ENCODE measurements at regions not wholly inside any gene's neighbourhood (a gene's known extent, or its start where the extent isn't known, plus 50 kb on each side); places are given as distances from the start of the nearest gene placed in this dataset.
"Not testable (repeated sequence)": the region's sequence is repeated elsewhere in the genome, so short reads cannot be mapped to it uniquely, and the experiment has no call there.

GRCh38 chr10:28468707-28469483, 64.0 kb upstream of the WAC start:
- no peak for DNase-seq (ENCODE audit: low read depth, low spot score)
- in situ Hi-C loops (cut with HindIII; ENCODE audit: low pct_unique_long_range_greater_than_20kb, low sequenced_read_pairs), result no loop called here

DNA sequence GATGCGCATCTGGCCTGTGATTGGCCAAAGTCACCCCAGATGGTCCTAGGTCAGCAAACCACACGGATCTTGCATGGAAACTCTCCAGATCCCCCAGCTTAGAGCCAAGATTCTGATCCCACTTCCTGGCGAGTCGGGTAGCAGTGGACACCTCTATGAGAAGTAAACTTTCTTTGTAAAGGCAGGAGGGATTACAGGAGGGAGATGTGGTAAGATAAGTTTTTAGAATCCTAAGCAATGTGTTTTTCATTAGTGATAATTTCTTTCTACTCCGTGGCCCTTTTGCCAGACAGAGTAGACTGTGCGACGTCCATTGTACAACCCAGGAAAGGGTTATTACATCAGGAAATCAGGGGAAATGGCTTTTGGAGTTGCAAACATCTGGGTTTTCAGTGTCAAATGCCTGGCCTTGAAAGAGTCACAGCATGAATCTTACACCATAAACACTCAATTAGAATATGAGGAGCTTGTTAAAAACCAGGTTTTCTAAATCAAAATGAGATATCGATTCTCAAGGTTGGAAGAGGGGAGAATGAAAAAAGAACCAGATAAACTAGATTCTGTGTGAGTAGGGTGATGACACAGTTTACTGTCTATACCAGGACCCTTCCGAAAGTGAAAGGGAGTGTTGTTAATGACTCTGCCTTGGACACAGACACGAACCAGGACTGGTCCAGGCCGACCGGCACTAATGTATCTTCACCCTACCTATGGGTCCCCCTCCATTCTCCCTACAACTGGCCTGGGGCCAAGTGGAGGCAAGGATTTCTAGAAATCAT, 61.9 kb upstream of the WAC start:
- in situ Hi-C loops (cut with HindIII; ENCODE audit: low pct_unique_long_range_greater_than_20kb, low sequenced_read_pairs), result no loop called here
- DNase-seq (ENCODE audit: low read depth, low spot score), result no peak

- in situ Hi-C loops (cut with HindIII; ENCODE audit: low pct_unique_long_range_greater_than_20kb, low sequenced_read_pairs), result no loop called here
- DNase-seq (ENCODE audit: low read depth, low spot score), result no peak
Observed at GRCh38 chr10:28471652-28472050, 61.3 kb upstream of the WAC start.

GRCh38 chr10:28478646-28479045, 54.3 kb upstream of the WAC start:
- in situ Hi-C loops (cut with HindIII; ENCODE audit: low pct_unique_long_range_greater_than_20kb, low sequenced_read_pairs), result no loop called here
- no peak for DNase-seq (ENCODE audit: low read depth, low spot score)

DNA sequence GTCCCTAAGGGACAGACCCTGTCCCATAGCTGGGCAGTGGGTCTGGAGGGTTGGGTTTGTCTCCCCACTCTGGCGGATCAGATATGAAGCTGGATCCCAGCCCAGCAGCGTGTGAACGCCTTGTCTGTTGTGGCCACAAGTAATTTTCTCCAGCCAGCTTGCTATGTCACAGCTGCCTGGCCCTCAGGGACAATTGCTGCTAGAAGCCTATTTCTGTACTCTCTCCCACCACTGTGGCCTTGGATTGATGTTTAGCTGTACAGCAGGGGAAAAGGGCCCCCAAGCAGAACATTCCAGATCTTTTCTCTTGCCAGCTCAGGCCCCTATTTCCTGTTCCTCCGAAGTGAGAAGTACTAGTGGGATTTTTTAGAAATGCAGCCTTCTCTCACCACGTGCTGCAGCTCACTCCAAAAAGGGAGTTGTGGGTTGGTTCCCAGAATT, 53.5 kb upstream of the WAC start:
- no peak for DNase-seq (ENCODE audit: low read depth, low spot score)
- in situ Hi-C loops (cut with HindIII; ENCODE audit: low pct_unique_long_range_greater_than_20kb, low sequenced_read_pairs), result no loop called here

- in situ Hi-C loops (cut with HindIII; ENCODE audit: low pct_unique_long_range_greater_than_20kb, low sequenced_read_pairs), result no loop called here
- no peak for DNase-seq (ENCODE audit: low read depth, low spot score)
Observed at GRCh38 chr10:28479927-28480627, 52.8 kb upstream of the WAC start.

DNA sequence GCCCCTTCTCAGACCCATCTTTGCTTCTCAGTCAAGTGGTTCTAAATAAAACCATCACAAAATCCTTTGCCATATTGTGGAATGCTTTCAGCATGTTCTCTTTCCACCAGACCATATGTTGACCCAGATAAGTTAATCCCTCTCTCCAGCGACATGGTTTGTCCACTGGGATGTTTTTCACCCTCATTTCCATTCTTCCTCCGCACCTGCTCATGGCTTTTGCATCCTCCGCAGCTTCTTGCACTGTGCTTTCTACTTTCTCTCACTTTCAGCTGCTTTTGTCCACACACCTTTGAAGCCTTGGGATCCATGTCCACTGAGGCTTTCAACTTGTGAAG, 52.3 kb upstream of the WAC start:
- in situ Hi-C loops (cut with HindIII; ENCODE audit: low pct_unique_long_range_greater_than_20kb, low sequenced_read_pairs), result no loop called here
- DNase-seq (ENCODE audit: low read depth, low spot score), result no peak

DNA sequence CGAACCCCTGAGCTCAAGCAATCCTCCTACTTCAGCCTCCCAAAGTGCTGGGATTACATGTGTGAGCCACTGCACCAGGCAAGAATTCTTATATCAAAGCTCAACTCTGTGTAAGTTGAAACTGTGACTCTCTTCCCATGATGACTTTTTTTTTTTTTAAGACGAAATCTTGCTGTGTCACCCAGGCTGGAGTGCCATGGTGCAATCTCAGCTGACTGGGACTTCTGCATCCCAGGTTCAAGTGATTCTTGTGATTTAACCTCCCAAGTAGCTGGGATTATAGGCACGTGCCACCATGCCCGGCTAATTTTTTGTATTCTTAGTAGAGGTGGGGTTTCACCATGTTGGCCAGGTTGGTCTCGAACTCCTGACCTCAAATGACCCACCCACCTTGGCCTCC, 51.6 kb upstream of the WAC start:
- in situ Hi-C loops (cut with HindIII; ENCODE audit: low pct_unique_long_range_greater_than_20kb, low sequenced_read_pairs); DNase-seq (ENCODE audit: low read depth, low spot score): not testable (repeated sequence)

DNA sequence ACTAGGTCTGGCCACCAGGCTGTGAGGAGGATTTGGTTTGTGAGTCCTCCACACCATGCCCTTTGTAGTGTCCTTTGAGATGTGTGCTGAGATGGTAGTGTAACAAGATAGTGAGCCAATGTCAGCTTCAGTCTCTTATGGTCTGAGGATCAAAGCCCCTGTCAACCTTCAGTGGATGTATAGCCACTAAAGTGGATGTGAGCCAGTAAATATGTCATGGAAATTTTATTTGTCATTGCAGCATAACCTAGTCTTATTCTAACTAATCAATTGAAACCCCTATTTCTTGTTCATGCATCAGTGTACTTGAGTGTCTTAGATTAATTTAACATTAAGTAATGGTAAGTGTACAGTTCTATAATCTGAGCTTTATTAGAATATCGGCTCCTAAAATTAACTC, 51.0 kb upstream of the WAC start:
- DNase-seq (ENCODE audit: low read depth, low spot score), result no peak
- in situ Hi-C loops (cut with HindIII; ENCODE audit: low pct_unique_long_range_greater_than_20kb, low sequenced_read_pairs), result no loop called here

Small RNA genes in the stretch of these regions (small RNA-seq; reads per million reads assigned to genes)
- gene RF00012, result 0 to 0.12 reads per million in 2 experiments
